GM12892 (cell line): ENCODE measurements at regions not wholly inside any gene's neighbourhood (a gene's known extent, or its start where the extent isn't known, plus 50 kb on each side); places are given as distances from the start of the nearest gene placed in this dataset.

ENCODE experiments used
- POLR2A ChIP-seq: IDR thresholded peaks from 2 replicates; pipeline ENCODE4 v1.6.1; 2011; ENCODE audit warnings: low read depth, low read length, control low read depth
- TAF1 ChIP-seq: IDR thresholded peaks from 2 replicates; pipeline ENCODE4 v1.6.1; 2011; ENCODE audit warnings: low read depth, mild to moderate bottlenecking, control low read depth, low read length, borderline replicate concordance

DNA sequence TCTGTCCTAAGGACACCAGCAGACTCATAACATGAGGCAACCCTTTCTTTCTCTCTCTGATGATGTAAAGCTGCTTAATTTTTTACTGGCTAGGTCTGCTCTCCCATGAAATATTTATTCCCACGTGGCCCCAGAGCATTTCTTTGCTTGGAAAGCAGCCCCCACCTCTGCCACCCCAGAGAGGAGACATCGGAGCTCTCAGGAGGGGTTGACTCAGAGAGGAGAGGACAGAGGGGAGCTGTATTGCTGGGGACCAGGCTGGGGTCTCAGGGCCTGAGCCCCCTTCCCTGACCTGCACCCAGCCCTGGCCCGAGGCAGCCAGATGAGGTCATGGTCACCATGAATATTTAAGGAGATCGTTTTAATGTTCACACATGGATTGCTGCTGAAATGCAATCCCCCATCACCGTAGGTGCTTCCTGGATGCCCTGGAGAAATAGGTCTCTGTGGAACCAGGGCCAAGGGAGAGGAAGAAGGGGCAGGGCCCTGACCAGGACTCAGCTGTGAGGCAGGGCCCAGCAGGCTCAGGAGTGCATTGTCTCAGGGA is 117.5 kb downstream of the DLL1 start:
- TF ChIP-seq POLR2A (no peak), TAF1 (no peak)
